ENCODE measurements at regions not wholly inside any gene's neighbourhood (a gene's known extent, or its start where the extent isn't known, plus 50 kb on each side); places are given as distances from the start of the nearest gene placed in this dataset.
"Not testable (repeated sequence)": the region's sequence is repeated elsewhere in the genome, so short reads cannot be mapped to it uniquely, and the experiment has no call there.

GRCh38 chr7:67913604-67914003 lies 917.0 kb downstream of the TYW1 start:
- Histone ChIP-seq H2AFZ (ENCODE audit: low read length) (no peak overlapping the region), H3K27me3 (ENCODE audit: insufficient read depth, low read length, poor library complexity, severe bottlenecking) (no peaks in the 10 kb centered on the region), H3F3A (ENCODE audit: low read depth) (no peaks in the 10 kb centered on the region), H3K4me2 (ENCODE audit: low read depth, low read length, poor library complexity, severe bottlenecking) (no peak overlapping the region), H3K79me2 (ENCODE audit: insufficient read depth, low read length) (no peaks in the 10 kb centered on the region), H3K4me3 (ENCODE audit: low read length, poor library complexity, severe bottlenecking) (no peak overlapping the region), H3K9ac (ENCODE audit: low read depth, low read length, poor library complexity, severe bottlenecking) (no peak overlapping the region), H3K9me3 (ENCODE audit: insufficient read depth, low read depth, low read length) (no peaks in the 10 kb centered on the region), H3K9me2 (replicated peaks; ENCODE audit: low read depth, low read length) (no peaks in the 10 kb centered on the region), H3K36me3 (ENCODE audit: insufficient read depth, low read length) (no peaks in the 10 kb centered on the region), H4K20me1 (ENCODE audit: insufficient read depth, low read length, poor library complexity, severe bottlenecking) (no peaks in the 10 kb centered on the region), H3K4me1 (ENCODE audit: insufficient read depth, low read length, poor library complexity, severe bottlenecking) (no peaks in the 10 kb centered on the region)
- TF ChIP-seq EZH2phosphoT487 (IDR thresholded peaks at IDR 0.05; ENCODE audit: borderline replicate concordance), result no peak
- no peak for TF ChIP-seq CTCF (conservative IDR thresholded peaks at IDR 0.05; ENCODE audit: low read length)

DNA sequence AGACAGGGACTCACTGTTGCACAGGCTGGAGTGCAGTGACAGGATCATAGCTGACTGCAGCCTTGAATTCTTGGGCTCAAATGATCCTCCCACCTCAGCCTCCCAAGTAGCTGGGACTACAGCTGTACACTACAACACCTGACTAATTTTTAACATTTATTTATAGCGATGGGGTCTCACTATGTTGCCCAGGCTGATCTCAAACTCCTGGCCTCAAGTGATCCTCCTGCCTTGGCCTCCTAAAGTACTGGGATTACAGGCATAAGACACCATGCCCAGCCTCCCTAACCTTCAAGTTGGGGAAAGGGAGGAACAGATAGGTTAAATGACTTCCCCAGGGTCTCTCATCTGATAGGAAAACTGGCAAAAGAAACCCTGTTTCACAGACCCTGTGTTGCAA lies 919.5 kb downstream of the TYW1 start:
- H3K79me2 ChIP-seq (ENCODE audit: insufficient read depth, low read length); H3K27me3 ChIP-seq (ENCODE audit: insufficient read depth, low read length, poor library complexity, severe bottlenecking); H3K9ac ChIP-seq (ENCODE audit: low read depth, low read length, poor library complexity, severe bottlenecking); H3K4me2 ChIP-seq (ENCODE audit: low read depth, low read length, poor library complexity, severe bottlenecking); H2AFZ ChIP-seq (ENCODE audit: low read length); H3K4me3 ChIP-seq (ENCODE audit: low read length, poor library complexity, severe bottlenecking); H3F3A ChIP-seq (ENCODE audit: low read depth); H3K9me2 ChIP-seq (replicated peaks; ENCODE audit: low read depth, low read length); H3K36me3 ChIP-seq (ENCODE audit: insufficient read depth, low read length); H4K20me1 ChIP-seq (ENCODE audit: insufficient read depth, low read length, poor library complexity, severe bottlenecking); H3K4me1 ChIP-seq (ENCODE audit: insufficient read depth, low read length, poor library complexity, severe bottlenecking); H3K9me3 ChIP-seq (ENCODE audit: insufficient read depth, low read depth, low read length): not testable (repeated sequence)

DNA sequence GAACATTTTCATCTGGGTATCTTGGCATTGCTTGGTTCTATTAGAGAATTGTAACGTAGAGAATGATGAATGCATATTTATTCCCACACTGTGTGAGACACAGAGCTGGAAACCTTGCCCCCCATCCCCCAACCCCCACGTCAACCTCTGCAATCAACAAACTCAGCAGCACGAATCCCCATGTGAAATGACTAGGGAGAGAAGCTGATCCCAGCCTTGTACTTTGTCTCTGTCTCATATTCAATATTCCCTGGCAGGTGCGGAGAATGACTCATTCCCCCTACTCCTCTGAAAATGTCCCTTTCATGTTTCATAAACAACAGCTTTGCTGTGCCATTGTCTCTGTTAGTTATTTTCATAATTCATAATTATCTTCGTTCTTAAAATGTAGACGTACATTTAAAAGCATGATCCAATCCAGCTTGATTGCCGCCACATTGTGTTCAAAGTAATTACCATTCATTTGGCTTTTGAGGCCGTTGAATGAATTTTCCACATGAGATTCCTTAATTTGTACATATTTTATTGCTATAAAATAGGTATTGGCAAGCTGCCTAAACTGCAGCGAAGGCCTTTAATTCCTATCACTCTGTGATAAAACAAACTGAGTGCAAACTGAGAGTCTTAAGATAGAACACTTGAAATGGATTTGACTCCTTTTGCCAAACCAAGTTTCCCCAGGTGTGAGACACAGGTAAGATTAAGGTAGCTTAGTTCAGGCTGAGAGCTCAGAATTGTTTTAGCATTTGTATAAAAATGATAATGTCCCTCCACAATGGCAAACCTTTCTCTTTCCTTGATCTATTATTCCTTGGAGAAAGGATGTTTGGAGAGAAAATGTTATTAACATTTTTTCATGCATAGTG lies 920.2 kb downstream of the TYW1 start:
- no peaks in the 10 kb centered on the region for H3K9me3 ChIP-seq (ENCODE audit: insufficient read depth, low read depth, low read length)
- no peak overlapping the region for H3K4me3 ChIP-seq (ENCODE audit: low read length, poor library complexity, severe bottlenecking)
- no peaks in the 10 kb centered on the region for H3K36me3 ChIP-seq (ENCODE audit: insufficient read depth, low read length)
- H3K27me3 ChIP-seq (ENCODE audit: insufficient read depth, low read length, poor library complexity, severe bottlenecking), result no peaks in the 10 kb centered on the region
- H4K20me1 ChIP-seq (ENCODE audit: insufficient read depth, low read length, poor library complexity, severe bottlenecking), result no peaks in the 10 kb centered on the region
- H3K4me2 ChIP-seq (ENCODE audit: low read depth, low read length, poor library complexity, severe bottlenecking), result no peak overlapping the region
- no peak overlapping the region for H3K9ac ChIP-seq (ENCODE audit: low read depth, low read length, poor library complexity, severe bottlenecking)
- no peaks in the 10 kb centered on the region for H3K9me2 ChIP-seq (replicated peaks; ENCODE audit: low read depth, low read length)
- H3K4me1 ChIP-seq (ENCODE audit: insufficient read depth, low read length, poor library complexity, severe bottlenecking), result no peaks in the 10 kb centered on the region
- no peaks in the 10 kb centered on the region for H3K79me2 ChIP-seq (ENCODE audit: insufficient read depth, low read length)
- no peak for TF ChIP-seq EZH2phosphoT487 (IDR thresholded peaks at IDR 0.05; ENCODE audit: borderline replicate concordance)
- no peak for TF ChIP-seq CTCF (conservative IDR thresholded peaks at IDR 0.05; ENCODE audit: low read length)
- no peaks in the 10 kb centered on the region for H3F3A ChIP-seq (ENCODE audit: low read depth)
- no peak overlapping the region for H2AFZ ChIP-seq (ENCODE audit: low read length)

- no peaks in the 10 kb centered on the region for H3K27me3 ChIP-seq (ENCODE audit: insufficient read depth, low read length, poor library complexity, severe bottlenecking)
- H3K9me3 ChIP-seq (ENCODE audit: insufficient read depth, low read depth, low read length), result no peaks in the 10 kb centered on the region
- no peaks in the 10 kb centered on the region for H3K36me3 ChIP-seq (ENCODE audit: insufficient read depth, low read length)
- no peak overlapping the region for H3K9ac ChIP-seq (ENCODE audit: low read depth, low read length, poor library complexity, severe bottlenecking)
- H3K79me2 ChIP-seq (ENCODE audit: insufficient read depth, low read length), result no peaks in the 10 kb centered on the region
- H3K4me2 ChIP-seq (ENCODE audit: low read depth, low read length, poor library complexity, severe bottlenecking), result no peak overlapping the region
- H3F3A ChIP-seq (ENCODE audit: low read depth), result no peaks in the 10 kb centered on the region
- no peaks in the 10 kb centered on the region for H3K9me2 ChIP-seq (replicated peaks; ENCODE audit: low read depth, low read length)
- no peaks in the 10 kb centered on the region for H3K4me1 ChIP-seq (ENCODE audit: insufficient read depth, low read length, poor library complexity, severe bottlenecking)
- H3K4me3 ChIP-seq (ENCODE audit: low read length, poor library complexity, severe bottlenecking), result no peak overlapping the region
- TF ChIP-seq CTCF (conservative IDR thresholded peaks at IDR 0.05; ENCODE audit: low read length) (no peak), EZH2phosphoT487 (IDR thresholded peaks at IDR 0.05; ENCODE audit: borderline replicate concordance) (no peak)
- H2AFZ ChIP-seq (ENCODE audit: low read length), result no peak overlapping the region
- H4K20me1 ChIP-seq (ENCODE audit: insufficient read depth, low read length, poor library complexity, severe bottlenecking), result no peaks in the 10 kb centered on the region
Observed at GRCh38 chr7:67917437-67917755, 920.8 kb downstream of the TYW1 start.
